ENCODE measurements at regions not wholly inside any gene's neighbourhood (a gene's known extent, or its start where the extent isn't known, plus 50 kb on each side); places are given as distances from the start of the nearest gene placed in this dataset.

DNA sequence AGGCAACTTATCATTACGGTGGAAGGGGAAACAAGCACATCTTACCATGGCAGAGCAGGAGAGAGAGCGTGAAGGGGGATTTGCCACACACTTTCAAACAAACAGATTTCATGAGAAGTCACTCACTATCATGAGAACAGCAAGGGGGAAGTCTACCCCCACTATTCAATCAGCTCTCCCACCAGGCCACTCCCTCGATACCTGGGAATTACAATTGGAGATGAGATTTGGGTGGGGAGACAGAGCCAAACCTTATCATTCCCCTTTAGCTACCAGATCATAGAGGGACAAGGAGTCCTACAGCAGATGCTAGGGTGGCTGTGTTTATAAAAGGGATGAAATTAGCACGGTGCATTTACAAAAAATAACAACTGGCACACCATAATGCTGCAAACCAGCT, 2149.4 kb upstream of the ACO1 start:
- TF ChIP-seq, protein P1, sequence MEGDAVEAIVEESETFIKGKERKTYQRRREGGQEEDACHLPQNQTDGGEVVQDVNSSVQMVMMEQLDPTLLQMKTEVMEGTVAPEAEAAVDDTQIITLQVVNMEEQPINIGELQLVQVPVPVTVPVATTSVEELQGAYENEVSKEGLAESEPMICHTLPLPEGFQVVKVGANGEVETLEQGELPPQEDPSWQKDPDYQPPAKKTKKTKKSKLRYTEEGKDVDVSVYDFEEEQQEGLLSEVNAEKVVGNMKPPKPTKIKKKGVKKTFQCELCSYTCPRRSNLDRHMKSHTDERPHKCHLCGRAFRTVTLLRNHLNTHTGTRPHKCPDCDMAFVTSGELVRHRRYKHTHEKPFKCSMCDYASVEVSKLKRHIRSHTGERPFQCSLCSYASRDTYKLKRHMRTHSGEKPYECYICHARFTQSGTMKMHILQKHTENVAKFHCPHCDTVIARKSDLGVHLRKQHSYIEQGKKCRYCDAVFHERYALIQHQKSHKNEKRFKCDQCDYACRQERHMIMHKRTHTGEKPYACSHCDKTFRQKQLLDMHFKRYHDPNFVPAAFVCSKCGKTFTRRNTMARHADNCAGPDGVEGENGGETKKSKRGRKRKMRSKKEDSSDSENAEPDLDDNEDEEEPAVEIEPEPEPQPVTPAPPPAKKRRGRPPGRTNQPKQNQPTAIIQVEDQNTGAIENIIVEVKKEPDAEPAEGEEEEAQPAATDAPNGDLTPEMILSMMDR (IDR thresholded peaks at IDR 0.05; ENCODE audit: insufficient read depth, low read length), result no peak
- H3K4me3 ChIP-seq (ENCODE audit: low read depth, low read length), result no peak overlapping the region
- DNase-seq (ENCODE audit: low read depth), result no peak

DNA sequence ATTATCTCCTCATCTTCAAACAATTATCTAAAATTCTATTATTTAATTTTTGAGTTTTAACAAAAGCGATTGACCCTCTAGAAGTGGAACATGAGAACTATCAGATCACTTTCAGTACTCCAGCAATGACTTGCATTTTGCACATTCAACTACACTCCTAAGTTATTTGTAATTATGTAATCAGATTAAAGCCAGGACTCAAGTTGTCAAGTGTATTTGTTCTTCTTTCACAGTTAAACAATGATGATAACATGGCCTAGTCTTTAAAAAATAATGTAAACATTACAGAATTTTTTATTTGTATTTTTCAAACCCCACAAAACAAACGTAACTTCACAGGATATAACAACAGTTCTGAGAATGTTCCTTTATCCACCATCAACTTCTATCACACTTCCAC, 2148.9 kb upstream of the ACO1 start:
- TF ChIP-seq, protein P1 (IDR thresholded peaks at IDR 0.05; ENCODE audit: insufficient read depth, low read length), result no peak
- DNase-seq (ENCODE audit: low read depth), result no peak
- no peak overlapping the region for H3K4me3 ChIP-seq (ENCODE audit: low read depth, low read length)

DNA sequence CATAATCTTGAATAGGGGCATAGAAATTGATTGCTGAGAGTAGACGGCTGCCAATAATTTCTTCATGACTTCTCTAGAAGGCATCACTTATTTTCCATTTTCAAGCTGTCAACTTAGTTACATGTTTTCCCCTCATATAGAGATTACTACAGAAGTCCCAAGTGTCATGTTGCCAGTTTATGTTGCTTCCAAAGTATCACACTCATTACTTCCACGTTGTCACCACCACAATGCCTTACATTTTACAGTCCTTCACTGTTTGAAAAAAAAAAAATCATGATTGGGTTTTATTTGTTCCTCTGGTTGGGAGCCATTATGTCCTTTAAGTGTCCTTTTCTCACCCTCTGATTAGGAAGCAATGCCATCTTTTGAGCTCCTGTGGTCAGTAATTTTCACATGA, 2144.6 kb upstream of the ACO1 start:
- no peak overlapping the region for H3K4me3 ChIP-seq (ENCODE audit: low read depth, low read length)
- no peak for DNase-seq (ENCODE audit: low read depth)
- TF ChIP-seq, protein P1 (IDR thresholded peaks at IDR 0.05; ENCODE audit: insufficient read depth, low read length), result no peak

DNA sequence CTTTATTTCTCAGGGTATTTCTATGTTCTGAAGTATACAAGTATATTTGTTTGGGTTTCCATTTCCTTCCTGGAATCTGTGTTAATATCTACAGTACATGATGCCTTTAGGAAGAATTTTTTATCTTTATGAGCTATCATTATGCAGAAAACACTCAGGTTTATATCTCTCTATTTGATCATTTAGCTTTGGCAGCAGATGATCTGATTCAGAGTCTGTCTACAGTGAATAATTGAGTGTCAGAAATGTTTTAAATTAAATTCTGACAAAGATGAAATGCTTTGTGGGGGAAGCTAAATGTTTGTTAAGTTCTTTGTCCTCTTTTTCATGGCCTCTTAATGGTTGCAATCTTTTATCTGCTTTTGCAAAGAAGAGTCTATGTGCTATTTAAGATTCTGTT, 2141.0 kb upstream of the ACO1 start:
- H3K4me3 ChIP-seq (ENCODE audit: low read depth, low read length), result no peak overlapping the region
- TF ChIP-seq, protein P1 (IDR thresholded peaks at IDR 0.05; ENCODE audit: insufficient read depth, low read length), result no peak
- DNase-seq (ENCODE audit: low read depth), result no peak

DNA sequence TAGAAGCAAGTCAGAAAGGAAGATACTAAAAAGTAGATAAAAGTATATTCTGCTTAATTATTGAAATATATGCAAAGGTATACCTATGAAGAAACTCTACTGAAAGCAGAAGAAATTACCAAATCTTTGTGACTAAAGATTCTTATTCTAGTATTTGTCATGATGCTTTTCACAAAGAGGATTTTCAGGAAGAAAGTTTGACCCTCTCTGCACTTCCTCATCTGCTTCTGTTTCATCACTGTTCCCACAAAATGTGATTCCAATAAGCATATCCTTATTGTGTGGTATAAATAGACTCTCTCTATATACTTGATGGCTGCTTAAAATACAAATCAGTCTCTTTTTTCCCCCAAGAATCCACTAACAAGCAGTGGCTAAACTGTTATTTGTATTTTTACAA, 2139.6 kb upstream of the ACO1 start:
- TF ChIP-seq, protein P1 (IDR thresholded peaks at IDR 0.05; ENCODE audit: insufficient read depth, low read length), result no peak
- DNase-seq (ENCODE audit: low read depth), result no peak
- no peak overlapping the region for H3K4me3 ChIP-seq (ENCODE audit: low read depth, low read length)

DNA sequence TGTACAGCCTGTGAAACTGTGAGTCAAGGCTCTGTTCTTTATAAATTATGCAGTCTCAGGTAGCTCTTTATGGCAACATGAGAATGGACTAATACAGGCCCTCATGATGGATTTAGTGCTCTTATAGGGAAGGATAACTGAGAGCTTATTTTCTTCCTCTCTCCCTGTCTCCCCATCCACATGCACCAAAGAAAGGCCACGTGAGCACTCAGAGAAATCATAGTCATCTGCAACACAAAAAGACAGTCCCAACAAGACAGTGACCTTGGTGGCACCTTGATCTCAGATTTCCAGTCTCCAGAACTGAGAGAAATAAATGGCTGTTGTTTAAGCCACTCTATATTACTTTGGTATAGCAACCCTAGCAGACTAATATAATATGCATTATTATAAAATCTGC, 2133.6 kb upstream of the ACO1 start:
- TF ChIP-seq, protein P1 (IDR thresholded peaks at IDR 0.05; ENCODE audit: insufficient read depth, low read length), result no peak
- DNase-seq (ENCODE audit: low read depth), result no peak
- H3K4me3 ChIP-seq (ENCODE audit: low read depth, low read length), result no peak overlapping the region

DNA sequence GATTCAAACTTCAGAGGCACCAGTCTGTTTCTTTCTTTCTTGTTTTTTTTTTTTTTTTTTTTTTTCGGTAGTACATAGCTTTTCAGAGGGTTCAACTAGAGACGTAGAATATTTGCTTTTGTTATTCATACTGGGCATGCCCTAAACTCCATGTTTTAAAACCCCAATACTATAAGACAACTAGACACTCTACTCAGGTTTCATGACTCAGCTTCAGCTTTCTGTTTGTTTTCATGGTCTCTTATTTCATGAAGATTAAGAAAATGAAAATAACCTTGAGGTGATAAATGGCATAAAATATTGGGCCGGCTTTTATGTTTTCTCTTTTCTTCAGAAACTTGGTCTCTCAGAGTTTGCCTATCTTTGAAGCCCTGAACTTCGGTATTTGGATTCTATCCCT, 2126.3 kb upstream of the ACO1 start:
- H3K4me3 ChIP-seq (ENCODE audit: low read depth, low read length), result no peak overlapping the region
- TF ChIP-seq, protein P1 (IDR thresholded peaks at IDR 0.05; ENCODE audit: insufficient read depth, low read length), result no peak
- DNase-seq (ENCODE audit: low read depth), result no peak
